Keratinocyte (primary cell): ENCODE measurements at regions not wholly inside any gene's neighbourhood (a gene's known extent, or its start where the extent isn't known, plus 50 kb on each side); places are given as distances from the start of the nearest gene placed in this dataset.

Experiments used
- DNase-seq: peaks from one replicate; pipeline ENCODE4 v3.0.0-alpha.2; 2011; ENCODE audit warnings: low read depth, missing footprints, low spot score
- FAIRE-seq: peaks from 2 replicates; lab custom pipeline; 2011; peaks lifted over from hg19 to GRCh38; lab: Jason Lieb, UNC
- H2AFZ ChIP-seq: 2 replicates; pipeline ENCODE4 v1.6.0; 2012; ENCODE audit warnings: low read length, control low read depth, inconsistent platforms; ENCODE audit not compliant: control insufficient read depth
- H3K27ac ChIP-seq: 2 replicates; pipeline ENCODE4 v1.5.1; 2011; ENCODE audit warnings: low read length; ENCODE audit not compliant: control insufficient read depth, insufficient read depth
- H3K27me3 ChIP-seq: 3 replicates; pipeline ENCODE4 v1.6.0; 2011; ENCODE audit warnings: low read length; ENCODE audit not compliant: control insufficient read depth, insufficient read depth; ENCODE audit errors: extremely low read depth
- H3K36me3 ChIP-seq, 2 experiments: 2 replicates in 1 of 2; 3 replicates in 1 of 2; pipeline ENCODE4 v1.5.1; 2011; ENCODE audit warnings: low read length in 2 of 2, mild to moderate bottlenecking in 1 of 2; ENCODE audit not compliant: control insufficient read depth in 2 of 2, insufficient read depth in 2 of 2; ENCODE audit errors: extremely low read depth in 1 of 2
- H3K4me1 ChIP-seq: 3 replicates; pipeline ENCODE4 v1.5.1; 2011; ENCODE audit warnings: low read length; ENCODE audit not compliant: control insufficient read depth, insufficient read depth; ENCODE audit errors: extremely low read depth
- H3K4me2 ChIP-seq: 3 replicates; pipeline ENCODE4 v1.6.0; 2011; ENCODE audit warnings: low read depth, low read length; ENCODE audit not compliant: control insufficient read depth, insufficient read depth; ENCODE audit errors: extremely low read depth
- H3K4me3 ChIP-seq, 3 experiments: fragments of 200-600 bp in 1 of 3; sonication (generic) in 1 of 3; 2 replicates in 2 of 3; 3 replicates in 1 of 3; pipeline ENCODE4 v1.5.1; 2011 to 2016; ENCODE audit warnings: low read length in 3 of 3, mild to moderate bottlenecking in 3 of 3, control low read depth in 2 of 3, inconsistent platforms in 1 of 3, low read depth in 1 of 3, mixed read lengths in 1 of 3, mixed run types in 1 of 3, moderate library complexity in 1 of 3; ENCODE audit not compliant: control insufficient read depth in 2 of 3, insufficient read depth in 2 of 3; ENCODE audit errors: extremely low read depth in 1 of 3
- H3K79me2 ChIP-seq: 2 replicates; pipeline ENCODE4 v1.6.0; 2012; ENCODE audit warnings: low read length; ENCODE audit not compliant: control insufficient read depth, insufficient read depth
- H3K9ac ChIP-seq: 3 replicates; pipeline ENCODE4 v1.6.0; 2011; ENCODE audit warnings: low read length; ENCODE audit not compliant: control insufficient read depth, insufficient read depth; ENCODE audit errors: extremely low read depth
- H3K9me1 ChIP-seq: 3 replicates; pipeline ENCODE4 v1.6.0; 2011; ENCODE audit warnings: low read length; ENCODE audit not compliant: control insufficient read depth, insufficient read depth; ENCODE audit errors: extremely low read depth
- H3K9me3 ChIP-seq: 2 replicates; pipeline ENCODE4 v1.5.1; 2012; ENCODE audit warnings: low read depth, low read length; ENCODE audit not compliant: control insufficient read depth
- H4K20me1 ChIP-seq: 3 replicates; pipeline ENCODE4 v1.6.0; 2011; ENCODE audit warnings: low read length; ENCODE audit not compliant: control insufficient read depth, insufficient read depth; ENCODE audit errors: extremely low read depth
- EZH2 ChIP-seq: IDR thresholded peaks from one replicate; pipeline ENCODE4 v1.6.1; 2012; ENCODE audit warnings: inconsistent platforms, mild to moderate bottlenecking, low read length, moderate library complexity
- dilution Hi-C: fragments of 300-500 bp; cut with MboI; formaldehyde crosslinking; loops from one replicate; pipeline ENCODE4 v1.7.0; 2020; ENCODE audit warnings: low sequenced_read_pairs; ENCODE audit not compliant: extremely low pct_ligation_motif_present
- TF ChIP-seq, protein P1 (sequence below), 3 experiments: IDR thresholded peaks in 1 of 3; conservative IDR thresholded peaks in 1 of 3; optimal IDR thresholded peaks in 1 of 3; 2 replicates in 2 of 3; 3 replicates in 1 of 3; pipeline versions ENCODE3 to v1.5.1; 2011; ENCODE audit warnings: low read length in 3 of 3, mild to moderate bottlenecking in 3 of 3, moderate library complexity in 2 of 3, control low read depth in 1 of 3, inconsistent platforms in 1 of 3; ENCODE audit not compliant: insufficient read depth in 2 of 3; ENCODE audit errors: extremely low read depth in 1 of 3

DNA sequence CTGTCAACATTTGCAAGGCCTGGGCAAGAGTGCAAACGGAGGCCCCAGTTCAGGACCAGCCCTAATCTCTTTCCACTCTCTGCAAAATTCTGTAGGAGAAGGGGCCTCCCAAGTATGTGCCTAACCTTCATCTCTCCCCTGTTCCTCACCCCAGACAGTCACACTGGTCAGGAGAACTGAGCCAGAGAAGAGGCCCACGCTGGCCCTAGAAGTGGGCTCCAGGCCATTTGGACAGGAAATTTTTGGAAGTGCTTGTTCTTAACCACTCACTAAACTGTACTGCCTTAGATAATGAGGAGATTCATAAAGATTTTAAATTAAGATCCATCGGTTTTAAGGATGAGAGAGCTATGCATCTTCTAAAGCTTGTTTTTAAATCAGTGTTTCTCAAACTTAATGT, 129.7 kb upstream of the ADGRL2 start:
- no peak overlapping the region for H2AFZ ChIP-seq
- no peaks in the 10 kb centered on the region for H3K4me1 ChIP-seq
- no peak overlapping the region for H3K4me3 ChIP-seq
- no peak overlapping the region for H3K4me2 ChIP-seq
- H3K9me3 ChIP-seq, result no peaks in the 10 kb centered on the region
- no peak overlapping the region for H3K27ac ChIP-seq
- H3K79me2 ChIP-seq, result no peaks in the 10 kb centered on the region
- H3K27me3 ChIP-seq, result no peaks in the 10 kb centered on the region
- dilution Hi-C loops, result no loop called here
- H3K36me3 ChIP-seq, result no peaks in the 10 kb centered on the region
- H3K9ac ChIP-seq, result no peak overlapping the region
- FAIRE-seq (no peak), DNase-seq (no peak)
- no peaks in the 10 kb centered on the region for H4K20me1 ChIP-seq
- no peaks in the 10 kb centered on the region for H3K9me1 ChIP-seq
- TF ChIP-seq, protein P1, sequence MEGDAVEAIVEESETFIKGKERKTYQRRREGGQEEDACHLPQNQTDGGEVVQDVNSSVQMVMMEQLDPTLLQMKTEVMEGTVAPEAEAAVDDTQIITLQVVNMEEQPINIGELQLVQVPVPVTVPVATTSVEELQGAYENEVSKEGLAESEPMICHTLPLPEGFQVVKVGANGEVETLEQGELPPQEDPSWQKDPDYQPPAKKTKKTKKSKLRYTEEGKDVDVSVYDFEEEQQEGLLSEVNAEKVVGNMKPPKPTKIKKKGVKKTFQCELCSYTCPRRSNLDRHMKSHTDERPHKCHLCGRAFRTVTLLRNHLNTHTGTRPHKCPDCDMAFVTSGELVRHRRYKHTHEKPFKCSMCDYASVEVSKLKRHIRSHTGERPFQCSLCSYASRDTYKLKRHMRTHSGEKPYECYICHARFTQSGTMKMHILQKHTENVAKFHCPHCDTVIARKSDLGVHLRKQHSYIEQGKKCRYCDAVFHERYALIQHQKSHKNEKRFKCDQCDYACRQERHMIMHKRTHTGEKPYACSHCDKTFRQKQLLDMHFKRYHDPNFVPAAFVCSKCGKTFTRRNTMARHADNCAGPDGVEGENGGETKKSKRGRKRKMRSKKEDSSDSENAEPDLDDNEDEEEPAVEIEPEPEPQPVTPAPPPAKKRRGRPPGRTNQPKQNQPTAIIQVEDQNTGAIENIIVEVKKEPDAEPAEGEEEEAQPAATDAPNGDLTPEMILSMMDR (optimal IDR thresholded peaks at IDR 0.05 in 1 of 3, IDR thresholded peaks at IDR 0.05 in 1 of 3, conservative IDR thresholded peaks at IDR 0.05 in 1 of 3; ENCODE audit: extremely low read depth in 1 of 3, insufficient read depth in 2 of 3, low read length in 3 of 3), result no peak
- TF ChIP-seq EZH2, result no peak

- Histone ChIP-seq H3K9me3 (no peaks in the 10 kb centered on the region), H3K27me3 (no peaks in the 10 kb centered on the region), H3K27ac (no peak overlapping the region), H2AFZ (no peak overlapping the region), H3K79me2 (no peaks in the 10 kb centered on the region), H3K9ac (no peak overlapping the region), H3K36me3 (no peaks in the 10 kb centered on the region), H3K4me1 (no peaks in the 10 kb centered on the region), H3K9me1 (no peaks in the 10 kb centered on the region), H3K4me2 (no peak overlapping the region), H4K20me1 (no peaks in the 10 kb centered on the region), H3K4me3 (no peak overlapping the region)
- FAIRE-seq (no peak), DNase-seq (no peak)
- dilution Hi-C loops, result no loop called here
- TF ChIP-seq, protein P1 (optimal IDR thresholded peaks at IDR 0.05 in 1 of 3, IDR thresholded peaks at IDR 0.05 in 1 of 3, conservative IDR thresholded peaks at IDR 0.05 in 1 of 3; ENCODE audit: extremely low read depth in 1 of 3, insufficient read depth in 2 of 3, low read length in 3 of 3), result no peak
- no peak for TF ChIP-seq EZH2
Observed at GRCh38 chr1:81670286-81670685, 130.4 kb upstream of the ADGRL2 start.
